ENCODE measurements at regions not wholly inside any gene's neighbourhood (a gene's known extent, or its start where the extent isn't known, plus 50 kb on each side); places are given as distances from the start of the nearest gene placed in this dataset.

GRCh38 chr6:85135376-85136094, 314.3 kb upstream of the NT5E start:
- ChIA-PET POLR2A (no interaction called here), CTCF (ENCODE audit: low intra/inter-chr PET ratio) (no interaction called here)
- Histone ChIP-seq H2AFZ (ENCODE audit: low read depth, low read length) (no peak overlapping the region), H3K9ac (ENCODE audit: insufficient read depth in 1 of 2, low read depth in 2 of 2, low read length in 2 of 2) (no peak overlapping the region), H3K27me3 (ENCODE audit: control insufficient read depth in 2 of 2, insufficient read depth in 2 of 2, low read length in 2 of 2) (peaks cover 0 to 4% of the 10 kb centered on the region in 2 experiments; a peak in 1 of 5 replicates), H3K36me3 (ENCODE audit: control insufficient read depth, insufficient read depth, low read length) (no peaks in the 10 kb centered on the region), H4K20me1 (replicated peaks; ENCODE audit: control insufficient read depth, insufficient read depth, low read length) (no peaks in the 10 kb centered on the region), H3K4me3 (no peak overlapping the region), H3K79me2 (ENCODE audit: control insufficient read depth, insufficient read depth, low read length) (no peaks in the 10 kb centered on the region), H3K4me2 (ENCODE audit: insufficient read depth, low read length) (no peak overlapping the region), H3K9me3 (replicated peaks; ENCODE audit: control insufficient read depth, insufficient read depth, low read depth, low read length) (no peaks in the 10 kb centered on the region), H3K9me1 (ENCODE audit: control insufficient read depth, insufficient read depth, low read length) (no peaks in the 10 kb centered on the region), H3K27ac (ENCODE audit: extremely low read depth, low read depth, low read length) (no peak overlapping the region), H3K4me1 (replicated peaks in 1 of 2; ENCODE audit: control insufficient read depth in 2 of 2, insufficient read depth in 2 of 2, low read length in 2 of 2) (no peaks in the 10 kb centered on the region)
- ATAC-seq (no peak), DNase-seq (ENCODE audit: extremely low read depth in 1 of 4, low spot score in 3 of 4) (no peak), FAIRE-seq (no peak)
- intact Hi-C loops (cut with micrococcal nuclease), result no loop called here
- no peak for TF ChIP-seq CBFB (CRISPR knock-in tag; IDR thresholded peaks at IDR 0.05)
- no peak for TF ChIP-seq C11orf30 (IDR thresholded peaks at IDR 0.05; ENCODE audit: low read depth)
- TF ChIP-seq ZNF778 (CRISPR knock-in tag; IDR thresholded peaks at IDR 0.05), result no peak
- no peak for TF ChIP-seq PRPF4 (IDR thresholded peaks at IDR 0.05; ENCODE audit: insufficient read depth, low read depth, low read length, poor library complexity, severe bottlenecking)
- no peak for TF ChIP-seq MXD1 (CRISPR knock-in tag; IDR thresholded peaks at IDR 0.05; ENCODE audit: borderline replicate concordance, poor library complexity, severe bottlenecking)
- no peak for TF ChIP-seq HLTF (IDR thresholded peaks at IDR 0.05)
- TF ChIP-seq CHAMP1 (IDR thresholded peaks at IDR 0.05), result no peak
- TF ChIP-seq CEBPG (CRISPR knock-in tag; IDR thresholded peaks at IDR 0.05), result no peak
- TF ChIP-seq CEBPG (tag; conservative IDR thresholded peaks at IDR 0.05 in 1 of 2, IDR thresholded peaks at IDR 0.05 in 1 of 2), result no peak
- TF ChIP-seq GATA2 (CRISPR knock-in tag; IDR thresholded peaks at IDR 0.05), result no peak
- TF ChIP-seq NFIC (IDR thresholded peaks at IDR 0.05), result no peak
- TF ChIP-seq SRSF7 (optimal IDR thresholded peaks at IDR 0.05; ENCODE audit: low read depth, low read length), result no peak
- no peak for TF ChIP-seq NCOA6 (IDR thresholded peaks at IDR 0.05)
- in situ Hi-C loops (cut with MboI), result no loop called here
- BruUV-seq (replicated peaks), result no TSS peak
- WGBS (ENCODE audit: insufficient coverage, low coverage, missing lambda C conversion rate), result 0% methylated on average over 1 of the region's 1 CpG

Measured in K562 (cell line).